ENCODE measurements at regions not wholly inside any gene's neighbourhood (a gene's known extent, or its start where the extent isn't known, plus 50 kb on each side); places are given as distances from the start of the nearest gene placed in this dataset.

DNA sequence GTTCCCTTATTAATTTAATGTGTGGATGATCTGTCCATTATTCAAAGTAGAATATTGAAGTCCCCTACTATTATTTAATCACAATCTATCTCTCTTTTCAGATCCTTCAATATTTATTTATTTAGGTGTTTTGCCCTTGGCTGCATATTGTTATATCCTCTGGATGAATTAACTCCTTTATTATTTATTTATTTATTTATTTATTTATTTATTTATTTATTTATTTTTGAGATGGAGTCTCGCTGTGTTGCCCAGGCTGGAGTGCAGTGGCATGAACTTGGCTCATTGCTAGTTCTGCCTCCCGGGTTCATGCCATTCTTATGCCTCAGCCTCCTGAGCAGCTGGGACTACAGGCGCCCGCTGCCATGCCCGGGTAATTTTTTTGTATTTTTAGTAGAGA, 776.6 kb upstream of the NXPH2 start:
- POLR2A ChIA-PET, result no interaction called here
- Histone ChIP-seq H3K36me3 (ENCODE audit: control insufficient read depth, insufficient read depth, low read length) (no peaks in the 10 kb centered on the region), H3K4me1 (no peaks in the 10 kb centered on the region), H3K9me3 (no peaks in the 10 kb centered on the region), H3K4me3 (ENCODE audit: low read depth, low read length) (no peak overlapping the region), H3K27me3 (replicated peaks; ENCODE audit: control insufficient read depth, insufficient read depth, low read length) (no peaks in the 10 kb centered on the region)
- CTCF ChIA-PET, result no interaction called here
- Mint-ChIP-seq H3K36me3 (ENCODE audit: insufficient read depth, unreplicated experiment) (no peaks in the 10 kb centered on the region), H3K4me3 (ENCODE audit: unreplicated experiment) (no peak overlapping the region), H3K27me3 (ENCODE audit: insufficient read depth, unreplicated experiment) (peaks cover 3% of the 10 kb centered on the region), H3K27ac (ENCODE audit: unreplicated experiment) (no peak overlapping the region), H3K4me1 (ENCODE audit: low read depth, unreplicated experiment) (no peaks in the 10 kb centered on the region), H3K9me3 (ENCODE audit: unreplicated experiment) (no peaks in the 10 kb centered on the region)
- TF ChIP-seq, protein P1, sequence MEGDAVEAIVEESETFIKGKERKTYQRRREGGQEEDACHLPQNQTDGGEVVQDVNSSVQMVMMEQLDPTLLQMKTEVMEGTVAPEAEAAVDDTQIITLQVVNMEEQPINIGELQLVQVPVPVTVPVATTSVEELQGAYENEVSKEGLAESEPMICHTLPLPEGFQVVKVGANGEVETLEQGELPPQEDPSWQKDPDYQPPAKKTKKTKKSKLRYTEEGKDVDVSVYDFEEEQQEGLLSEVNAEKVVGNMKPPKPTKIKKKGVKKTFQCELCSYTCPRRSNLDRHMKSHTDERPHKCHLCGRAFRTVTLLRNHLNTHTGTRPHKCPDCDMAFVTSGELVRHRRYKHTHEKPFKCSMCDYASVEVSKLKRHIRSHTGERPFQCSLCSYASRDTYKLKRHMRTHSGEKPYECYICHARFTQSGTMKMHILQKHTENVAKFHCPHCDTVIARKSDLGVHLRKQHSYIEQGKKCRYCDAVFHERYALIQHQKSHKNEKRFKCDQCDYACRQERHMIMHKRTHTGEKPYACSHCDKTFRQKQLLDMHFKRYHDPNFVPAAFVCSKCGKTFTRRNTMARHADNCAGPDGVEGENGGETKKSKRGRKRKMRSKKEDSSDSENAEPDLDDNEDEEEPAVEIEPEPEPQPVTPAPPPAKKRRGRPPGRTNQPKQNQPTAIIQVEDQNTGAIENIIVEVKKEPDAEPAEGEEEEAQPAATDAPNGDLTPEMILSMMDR (IDR thresholded peaks at IDR 0.05; ENCODE audit: insufficient read depth in 1 of 2, low read depth in 1 of 2, low read length in 1 of 2, severe bottlenecking in 1 of 2, unreplicated experiment in 1 of 2), result no peak
- no peak for DNase-seq
- BruUV-seq (replicated peaks), result no TSS peak
- intact Hi-C loops (cut with micrococcal nuclease; ENCODE audit: unreplicated experiment), result no loop called here

DNA sequence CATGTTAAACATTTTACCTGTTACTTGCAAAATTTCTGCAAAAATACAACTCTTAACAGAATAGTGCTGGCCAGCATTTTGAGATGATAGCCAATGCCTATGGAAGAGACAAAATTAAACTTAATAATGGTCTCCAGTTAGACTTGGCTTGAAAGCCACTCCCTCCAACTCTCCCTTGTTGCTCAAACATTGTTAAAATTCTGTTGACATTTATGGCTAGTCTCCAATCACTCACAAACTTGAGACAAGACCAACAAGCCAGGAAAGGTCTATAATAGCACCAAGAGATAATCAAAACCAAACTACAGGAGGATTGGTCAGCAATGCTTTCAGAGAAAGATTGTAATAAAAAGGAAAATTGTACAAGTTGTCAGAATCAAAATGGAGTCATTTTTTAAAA, 770.7 kb upstream of the NXPH2 start:
- intact Hi-C loops (cut with micrococcal nuclease; ENCODE audit: unreplicated experiment), result no loop called here
- no peaks in the 10 kb centered on the region for H3K9me3 Mint-ChIP-seq (ENCODE audit: unreplicated experiment)
- no peaks in the 10 kb centered on the region for H3K4me1 ChIP-seq
- no peak for DNase-seq
- ChIA-PET CTCF (no interaction called here), POLR2A (no interaction called here)
- no peak overlapping the region for H3K4me3 Mint-ChIP-seq (ENCODE audit: unreplicated experiment)
- TF ChIP-seq, protein P1 (IDR thresholded peaks at IDR 0.05; ENCODE audit: insufficient read depth in 1 of 2, low read depth in 1 of 2, low read length in 1 of 2, severe bottlenecking in 1 of 2, unreplicated experiment in 1 of 2), result no peak
- BruUV-seq (replicated peaks), result no TSS peak
- no peak overlapping the region for H3K4me3 ChIP-seq (ENCODE audit: low read depth, low read length)
- no peaks in the 10 kb centered on the region for H3K27me3 Mint-ChIP-seq (ENCODE audit: insufficient read depth, unreplicated experiment)
- no peaks in the 10 kb centered on the region for H3K36me3 ChIP-seq (ENCODE audit: control insufficient read depth, insufficient read depth, low read length)
- H3K9me3 ChIP-seq, result no peaks in the 10 kb centered on the region
- H3K27ac Mint-ChIP-seq (ENCODE audit: unreplicated experiment), result no peak overlapping the region
- no peaks in the 10 kb centered on the region for H3K4me1 Mint-ChIP-seq (ENCODE audit: low read depth, unreplicated experiment)
- H3K27me3 ChIP-seq (replicated peaks; ENCODE audit: control insufficient read depth, insufficient read depth, low read length), result no peaks in the 10 kb centered on the region
- no peaks in the 10 kb centered on the region for H3K36me3 Mint-ChIP-seq (ENCODE audit: insufficient read depth, unreplicated experiment)

DNA sequence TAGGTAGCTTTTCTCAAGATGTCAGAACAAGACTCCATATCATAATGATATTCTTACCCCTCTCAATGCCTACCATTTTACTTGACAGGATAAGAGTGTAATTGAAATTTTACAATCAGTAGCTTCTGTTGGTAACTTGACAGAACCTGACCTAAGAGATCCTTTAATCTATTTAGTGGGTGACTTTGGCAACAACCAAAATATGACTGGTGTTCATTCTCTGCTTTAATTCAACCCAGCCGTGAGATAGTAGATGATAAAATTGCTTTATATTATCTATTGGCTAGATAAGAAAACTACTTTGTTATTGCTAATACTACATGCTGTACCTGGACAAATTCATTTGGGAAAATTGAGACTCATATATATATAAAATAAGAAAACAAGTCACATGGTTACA, 770.2 kb upstream of the NXPH2 start:
- TF ChIP-seq, protein P1 (IDR thresholded peaks at IDR 0.05; ENCODE audit: insufficient read depth in 1 of 2, low read depth in 1 of 2, low read length in 1 of 2, severe bottlenecking in 1 of 2, unreplicated experiment in 1 of 2), result no peak
- Mint-ChIP-seq H3K36me3 (ENCODE audit: insufficient read depth, unreplicated experiment) (no peaks in the 10 kb centered on the region), H3K4me3 (ENCODE audit: unreplicated experiment) (no peak overlapping the region), H3K4me1 (ENCODE audit: low read depth, unreplicated experiment) (no peaks in the 10 kb centered on the region), H3K27ac (ENCODE audit: unreplicated experiment) (no peak overlapping the region), H3K9me3 (ENCODE audit: unreplicated experiment) (no peaks in the 10 kb centered on the region), H3K27me3 (ENCODE audit: insufficient read depth, unreplicated experiment) (no peaks in the 10 kb centered on the region)
- POLR2A ChIA-PET, result no interaction called here
- Histone ChIP-seq H3K4me3 (ENCODE audit: low read depth, low read length) (no peak overlapping the region), H3K36me3 (ENCODE audit: control insufficient read depth, insufficient read depth, low read length) (no peaks in the 10 kb centered on the region), H3K4me1 (no peaks in the 10 kb centered on the region), H3K9me3 (no peaks in the 10 kb centered on the region), H3K27me3 (replicated peaks; ENCODE audit: control insufficient read depth, insufficient read depth, low read length) (no peaks in the 10 kb centered on the region)
- CTCF ChIA-PET, result no interaction called here
- DNase-seq, result no peak
- intact Hi-C loops (cut with micrococcal nuclease; ENCODE audit: unreplicated experiment), result no loop called here
- BruUV-seq (replicated peaks), result no TSS peak

Data from Caco-2 (cell line).